ENCODE measurements at regions not wholly inside any gene's neighbourhood (a gene's known extent, or its start where the extent isn't known, plus 50 kb on each side); places are given as distances from the start of the nearest gene placed in this dataset.

GRCh38 chr9:111258875-111259271 lies 71.2 kb downstream of the OR2K2 start:
- Histone ChIP-seq H3F3A (ENCODE audit: control insufficient read depth, insufficient read depth) (no peaks in the 10 kb centered on the region), H3K9me3 (ENCODE audit: control insufficient read depth, insufficient read depth, low read length) (no peaks in the 10 kb centered on the region)

GRCh38 chr9:111258209-111258874 lies 71.7 kb downstream of the OR2K2 start:
- H3K79me2 ChIP-seq (ENCODE audit: control insufficient read depth, low read length), result no peaks in the 10 kb centered on the region
- no peak overlapping the region for H3K4me3 ChIP-seq (ENCODE audit: low read length)
- no peaks in the 10 kb centered on the region for H3K27me3 ChIP-seq (ENCODE audit: control insufficient read depth, low read length)
- no peaks in the 10 kb centered on the region for H4K20me1 ChIP-seq (ENCODE audit: control insufficient read depth, insufficient read depth, low read depth, low read length)
- H3F3A ChIP-seq (ENCODE audit: control insufficient read depth, insufficient read depth), result no peaks in the 10 kb centered on the region
- TF ChIP-seq CTCF (IDR thresholded peaks at IDR 0.05; ENCODE audit: low read depth, low read length, poor library complexity, severe bottlenecking), result no peak
- TF ChIP-seq EZH2phosphoT487 (IDR thresholded peaks at IDR 0.05; ENCODE audit: borderline replicate concordance, low read length), result no peak
- H3K9me3 ChIP-seq (ENCODE audit: control insufficient read depth, insufficient read depth, low read length), result no peaks in the 10 kb centered on the region
- no peaks in the 10 kb centered on the region for H3K36me3 ChIP-seq (ENCODE audit: control insufficient read depth, low read length)
- no peak overlapping the region for H3K4me2 ChIP-seq (ENCODE audit: low read length)
- no peaks in the 10 kb centered on the region for H3K4me1 ChIP-seq (ENCODE audit: control insufficient read depth, low read length)
- no peak overlapping the region for H3K27ac ChIP-seq (ENCODE audit: low read depth, low read length)
- H3K9me2 ChIP-seq (replicated peaks; ENCODE audit: control insufficient read depth, low read length), result no peaks in the 10 kb centered on the region

More at GRCh38 chr9:111258875-111259271, 71.2 kb downstream of the OR2K2 start:
- TF ChIP-seq EZH2phosphoT487 (IDR thresholded peaks at IDR 0.05; ENCODE audit: borderline replicate concordance, low read length) (no peak), CTCF (IDR thresholded peaks at IDR 0.05; ENCODE audit: low read depth, low read length, poor library complexity, severe bottlenecking) (no peak)
- Histone ChIP-seq H3K36me3 (ENCODE audit: control insufficient read depth, low read length) (no peaks in the 10 kb centered on the region), H3K27me3 (ENCODE audit: control insufficient read depth, low read length) (no peaks in the 10 kb centered on the region), H3K79me2 (ENCODE audit: control insufficient read depth, low read length) (no peaks in the 10 kb centered on the region), H3K4me2 (ENCODE audit: low read length) (no peak overlapping the region), H3K27ac (ENCODE audit: low read depth, low read length) (no peak overlapping the region), H4K20me1 (ENCODE audit: control insufficient read depth, insufficient read depth, low read depth, low read length) (no peaks in the 10 kb centered on the region), H3K4me3 (ENCODE audit: low read length) (no peak overlapping the region), H3K4me1 (ENCODE audit: control insufficient read depth, low read length) (no peaks in the 10 kb centered on the region), H3K9me2 (replicated peaks; ENCODE audit: control insufficient read depth, low read length) (no peaks in the 10 kb centered on the region)

- Histone ChIP-seq H3K9me3 (ENCODE audit: control insufficient read depth, insufficient read depth, low read length) (no peaks in the 10 kb centered on the region), H3K4me1 (ENCODE audit: control insufficient read depth, low read length) (no peaks in the 10 kb centered on the region), H3K4me3 (ENCODE audit: low read length) (no peak overlapping the region), H3K36me3 (ENCODE audit: control insufficient read depth, low read length) (no peaks in the 10 kb centered on the region), H3F3A (ENCODE audit: control insufficient read depth, insufficient read depth) (no peaks in the 10 kb centered on the region), H3K9me2 (replicated peaks; ENCODE audit: control insufficient read depth, low read length) (no peaks in the 10 kb centered on the region), H3K4me2 (ENCODE audit: low read length) (no peak overlapping the region), H3K27me3 (ENCODE audit: control insufficient read depth, low read length) (no peaks in the 10 kb centered on the region), H3K27ac (ENCODE audit: low read depth, low read length) (no peak overlapping the region), H4K20me1 (ENCODE audit: control insufficient read depth, insufficient read depth, low read depth, low read length) (no peaks in the 10 kb centered on the region), H3K79me2 (ENCODE audit: control insufficient read depth, low read length) (no peaks in the 10 kb centered on the region)
- TF ChIP-seq CTCF (IDR thresholded peaks at IDR 0.05; ENCODE audit: low read depth, low read length, poor library complexity, severe bottlenecking), result no peak
- no peak for TF ChIP-seq EZH2phosphoT487 (IDR thresholded peaks at IDR 0.05; ENCODE audit: borderline replicate concordance, low read length)
Observed at GRCh38 chr9:111253742-111254437, 76.1 kb downstream of the OR2K2 start.
